Psoas muscle (tissue), 7 donors: ENCODE measurements at regions not wholly inside any gene's neighbourhood (a gene's known extent, or its start where the extent isn't known, plus 50 kb on each side); places are given as distances from the start of the nearest gene placed in this dataset.

Experiments used
- ATAC-seq, 4 donors: fragments of 200-7000 bp; cut with Tn5 transposase; one replicate each; pipeline ENCODE4 v1.9.1; 2020; ENCODE audit warnings: moderate library complexity in 3 of 4, mild to moderate bottlenecking in 2 of 4
- DNase-seq, 2 donors: peaks; one replicate each; pipeline ENCODE4 v3.0.0-alpha.2; 2020
- H3K27ac ChIP-seq: fragments of 200-600 bp; one replicate; pipeline ENCODE4 v1.8.0; 2022
- H3K27me3 ChIP-seq, 3 donors: fragments of 200-600 bp in 1 of 3; one replicate each; pipeline versions ENCODE4 v1.6.1 to v1.8.0; 2013 to 2022; ENCODE audit warnings: low read length in 2 of 3, mild to moderate bottlenecking in 2 of 3, moderate library complexity in 1 of 3; ENCODE audit not compliant: insufficient read depth in 3 of 3
- H3K36me3 ChIP-seq, 2 donors: fragments of 200-600 bp in 1 of 2; one replicate each; pipeline versions ENCODE4 v1.6.1 to v1.8.0; 2013 to 2022; ENCODE audit warnings: low read depth in 1 of 2, mild to moderate bottlenecking in 1 of 2, moderate library complexity in 1 of 2; ENCODE audit not compliant: insufficient read depth in 1 of 2
- H3K4me1 ChIP-seq: fragments of 200-600 bp; one replicate; pipeline ENCODE4 v1.8.0; 2022
- H3K4me3 ChIP-seq: fragments of 200-600 bp; one replicate; pipeline ENCODE4 v1.8.0; 2022; ENCODE audit warnings: mild to moderate bottlenecking
- H3K9me3 ChIP-seq: fragments of 200-600 bp; one replicate; pipeline ENCODE4 v1.8.0; 2022
- WGBS, 3 donors: extraction: QIAGEN DNeasy Blood & Tissue Kit; methylation state at CpG; one replicate each; pipeline versions ENCODE4 v1.1.6 to v1.1.7; 2013; 5-methylcytosine and 5-hydroxymethylcytosine counted together
- intact Hi-C, 2 donors: fragments of 100-400 bp; cut with DNase I; formaldehyde crosslinking; loops; one replicate each; pipeline versions ENCODE4 v1.11.0 to v1.14.2; 2022
- TF ChIP-seq, protein P1 (sequence below): fragments of 200-600 bp; IDR thresholded peaks from one replicate; pipeline ENCODE4 v1.8.0; 2022; ENCODE audit warnings: antibody characterized with exemption
- donor health status: healthy with polysubstance abuse.
- donor health status: DM: no; HTN: no; CAD: no; lungs with moderate emphysema.
- donor health status: Bipolar disorder and iron deficiency.
- donor health status: healthy.
- donor health status: DM: yes; HTN: yes; CAD: no.
- donor health status: DM: no; HTN: no; CAD: no.
- donor health status: DM: yes; HTN: yes; CAD: no.

DNA sequence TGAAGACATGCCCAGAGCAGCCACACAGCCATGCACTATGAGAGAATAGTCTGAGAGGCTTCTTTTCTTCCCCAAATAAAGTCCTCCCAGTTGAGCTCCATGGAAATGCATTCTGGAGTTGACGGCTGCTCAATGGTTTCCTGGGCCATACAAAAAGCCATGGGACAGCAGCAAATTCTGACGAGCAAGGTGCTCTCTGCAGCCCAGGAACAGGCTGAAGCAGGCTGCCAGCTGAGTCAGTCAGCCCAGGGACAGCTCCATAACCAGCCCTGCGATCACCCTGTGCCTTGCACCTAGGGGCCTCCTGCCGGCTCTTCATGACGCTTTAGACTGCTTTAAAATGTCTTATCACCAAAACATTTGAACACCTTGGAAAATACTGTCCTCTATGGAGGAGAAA lies 256.3 kb upstream of the CHRNA7 start:
- WGBS, 3 donors, result 33 to 63% (median 52%) methylated on average over 5 of the region's 5 CpGs
- H3K4me3 ChIP-seq, result no peak overlapping the region
- no peaks in the 10 kb centered on the region for H3K27me3 ChIP-seq
- H3K27ac ChIP-seq, result no peak overlapping the region
- no peaks in the 10 kb centered on the region for H3K36me3 ChIP-seq
- no peaks in the 10 kb centered on the region for H3K4me1 ChIP-seq
- H3K9me3 ChIP-seq, result no peaks in the 10 kb centered on the region
- DNase-seq (no peak), ATAC-seq (no peak)
- intact Hi-C loops, result no loop called here
- TF ChIP-seq, protein P1, sequence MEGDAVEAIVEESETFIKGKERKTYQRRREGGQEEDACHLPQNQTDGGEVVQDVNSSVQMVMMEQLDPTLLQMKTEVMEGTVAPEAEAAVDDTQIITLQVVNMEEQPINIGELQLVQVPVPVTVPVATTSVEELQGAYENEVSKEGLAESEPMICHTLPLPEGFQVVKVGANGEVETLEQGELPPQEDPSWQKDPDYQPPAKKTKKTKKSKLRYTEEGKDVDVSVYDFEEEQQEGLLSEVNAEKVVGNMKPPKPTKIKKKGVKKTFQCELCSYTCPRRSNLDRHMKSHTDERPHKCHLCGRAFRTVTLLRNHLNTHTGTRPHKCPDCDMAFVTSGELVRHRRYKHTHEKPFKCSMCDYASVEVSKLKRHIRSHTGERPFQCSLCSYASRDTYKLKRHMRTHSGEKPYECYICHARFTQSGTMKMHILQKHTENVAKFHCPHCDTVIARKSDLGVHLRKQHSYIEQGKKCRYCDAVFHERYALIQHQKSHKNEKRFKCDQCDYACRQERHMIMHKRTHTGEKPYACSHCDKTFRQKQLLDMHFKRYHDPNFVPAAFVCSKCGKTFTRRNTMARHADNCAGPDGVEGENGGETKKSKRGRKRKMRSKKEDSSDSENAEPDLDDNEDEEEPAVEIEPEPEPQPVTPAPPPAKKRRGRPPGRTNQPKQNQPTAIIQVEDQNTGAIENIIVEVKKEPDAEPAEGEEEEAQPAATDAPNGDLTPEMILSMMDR, result no peak

DNA sequence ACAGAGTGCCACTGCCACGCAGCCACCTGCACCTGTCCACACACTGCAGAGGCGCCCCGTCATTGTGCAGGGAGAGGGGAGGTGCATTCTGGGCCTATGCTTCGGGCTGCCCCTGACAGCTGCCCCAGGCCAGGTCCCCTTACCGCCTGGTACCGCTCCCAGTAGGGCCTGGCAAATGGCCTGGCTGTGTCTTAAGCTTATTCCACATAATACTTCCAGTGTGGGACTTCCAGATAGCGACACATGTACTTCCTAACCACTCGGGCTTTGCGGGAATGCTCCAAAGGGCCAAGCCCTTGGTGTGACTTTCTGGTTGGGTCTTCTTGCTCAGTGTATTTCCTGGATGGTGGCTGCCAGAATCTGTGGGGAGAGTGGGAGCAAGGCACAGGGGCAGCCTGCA lies 254.3 kb upstream of the CHRNA7 start:
- H3K4me1 ChIP-seq, result no peaks in the 10 kb centered on the region
- no peaks in the 10 kb centered on the region for H3K36me3 ChIP-seq
- intact Hi-C loops, result no loop called here
- no peaks in the 10 kb centered on the region for H3K9me3 ChIP-seq
- DNase-seq (no peak), ATAC-seq (peak in 3 of 4 donors; percentile 26 to 74 (median 32))
- WGBS, 3 donors, result 54 to 58% (median 55%) methylated on average over 9 of the region's 9 CpGs
- TF ChIP-seq, protein P1, result no peak
- no peak overlapping the region for H3K27ac ChIP-seq
- H3K4me3 ChIP-seq, result no peak overlapping the region
- no peaks in the 10 kb centered on the region for H3K27me3 ChIP-seq

DNA sequence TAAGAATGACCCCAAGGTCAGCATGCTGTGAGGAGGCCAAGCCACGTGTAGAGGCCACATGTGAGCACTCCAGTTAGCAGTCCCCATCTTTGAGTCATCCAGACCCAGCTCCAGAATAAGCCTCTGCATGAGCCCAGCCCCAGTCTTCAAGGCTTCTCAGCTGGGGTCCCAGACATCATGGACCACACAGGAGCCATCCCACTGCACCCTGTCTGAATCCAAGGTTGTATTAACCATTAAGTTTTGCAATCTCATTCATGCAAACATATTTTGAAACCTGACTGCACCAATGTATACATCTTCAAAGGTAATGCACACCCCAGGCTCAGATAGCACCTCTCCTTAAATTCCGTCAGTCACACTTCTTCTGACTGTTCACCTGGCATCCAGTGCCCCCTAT lies 249.1 kb upstream of the CHRNA7 start:
- Histone ChIP-seq H3K27me3 (no peaks in the 10 kb centered on the region), H3K36me3 (no peaks in the 10 kb centered on the region), H3K4me3 (no peak overlapping the region), H3K4me1 (no peaks in the 10 kb centered on the region), H3K9me3 (no peaks in the 10 kb centered on the region), H3K27ac (no peak overlapping the region)
- ATAC-seq, result no peak
- DNase-seq, result no peak
- WGBS, 3 donors, result 66 to 73% (median 67%) methylated on average over 2 of the region's 2 CpGs
- intact Hi-C loops, result no loop called here
- TF ChIP-seq, protein P1, result no peak

DNA sequence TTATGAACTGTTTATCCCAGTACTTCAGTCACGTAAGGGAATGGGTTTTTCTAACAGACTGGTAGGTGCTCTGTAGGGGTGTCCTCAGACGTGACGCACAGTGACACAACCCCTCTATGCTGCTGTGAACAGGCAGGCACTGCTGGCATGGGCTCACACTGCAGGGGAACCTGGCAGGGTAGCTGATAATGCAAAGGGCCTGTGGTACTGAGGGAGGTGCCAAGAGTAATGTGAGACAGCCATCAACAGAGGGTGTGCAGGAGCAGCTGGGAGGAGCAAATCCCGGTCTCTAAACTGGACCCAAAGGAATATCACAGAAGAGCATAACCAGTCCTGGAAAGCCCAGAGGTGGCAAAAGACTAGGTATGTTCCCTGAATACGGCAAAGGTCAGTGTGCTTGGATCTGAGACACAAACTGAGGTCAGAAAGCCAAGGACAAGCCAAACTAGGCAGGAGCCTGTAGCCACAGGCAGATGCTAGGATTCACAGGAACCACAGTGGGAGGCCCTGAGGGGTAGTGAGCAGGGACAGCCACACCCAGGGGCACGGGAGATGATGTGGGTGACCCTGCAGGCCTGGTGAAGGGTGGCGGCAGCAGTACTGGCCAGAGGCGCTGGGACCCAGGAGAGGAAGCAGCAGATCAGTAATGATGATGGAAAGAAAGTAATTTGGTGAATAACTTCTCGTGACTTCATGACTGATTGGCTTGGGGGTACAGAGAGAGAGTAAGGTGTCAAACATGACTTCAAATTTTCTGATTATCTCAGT lies 248.1 kb upstream of the CHRNA7 start:
- H3K4me3 ChIP-seq, result no peak overlapping the region
- intact Hi-C loops, result no loop called here
- H3K9me3 ChIP-seq, result no peaks in the 10 kb centered on the region
- no peak for DNase-seq
- H3K27me3 ChIP-seq, result no peaks in the 10 kb centered on the region
- TF ChIP-seq, protein P1, result no peak
- WGBS, 3 donors, result 76 to 85% (median 76%) methylated on average over 9 of the region's 9 CpGs
- H3K36me3 ChIP-seq, result no peaks in the 10 kb centered on the region
- no peak overlapping the region for H3K27ac ChIP-seq
- no peak for ATAC-seq
- H3K4me1 ChIP-seq, result no peaks in the 10 kb centered on the region

DNA sequence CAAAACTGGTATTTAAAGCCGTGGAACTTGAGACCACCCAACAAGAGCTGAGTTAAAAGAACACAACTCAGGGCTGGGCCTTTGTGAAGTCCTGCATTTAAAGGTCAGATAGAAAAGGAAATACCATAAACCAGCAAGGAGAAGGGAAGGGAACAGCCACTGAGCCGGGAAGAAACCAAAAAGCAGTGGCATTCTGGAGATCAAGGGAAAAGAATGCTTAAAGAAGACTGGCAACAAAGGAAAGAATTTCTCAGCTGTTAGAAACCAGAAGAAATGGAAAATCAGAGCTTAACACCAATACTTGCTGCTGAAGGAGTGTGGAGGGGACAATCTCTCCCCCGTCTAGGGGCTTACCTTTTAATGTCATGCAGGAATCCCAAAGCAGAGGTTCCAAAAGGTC lies 247.4 kb upstream of the CHRNA7 start:
- TF ChIP-seq, protein P1, result no peak
- WGBS, 3 donors, result 54 to 61% (median 60%) methylated on average over 3 of the region's 3 CpGs
- H3K27ac ChIP-seq, result no peak overlapping the region
- DNase-seq (no peak), ATAC-seq (no peak)
- H3K9me3 ChIP-seq, result no peaks in the 10 kb centered on the region
- no peak overlapping the region for H3K4me3 ChIP-seq
- H3K36me3 ChIP-seq, result no peaks in the 10 kb centered on the region
- no peaks in the 10 kb centered on the region for H3K4me1 ChIP-seq
- H3K27me3 ChIP-seq, result no peaks in the 10 kb centered on the region
- intact Hi-C loops, result no loop called here
